HCT116 (cell line): ENCODE measurements at regions not wholly inside any gene's neighbourhood (a gene's known extent, or its start where the extent isn't known, plus 50 kb on each side); places are given as distances from the start of the nearest gene placed in this dataset.

Experiments
- CEBPB ChIP-seq: IDR thresholded peaks from 2 replicates; pipeline ENCODE4 v1.6.1; 2012; ENCODE audit warnings: low read depth
- EGR1 ChIP-seq: IDR thresholded peaks from 2 replicates; pipeline ENCODE4 v1.6.1; 2012; ENCODE audit warnings: low read depth
- EZH2 ChIP-seq: fragments of 200-600 bp; sonication (generic); IDR thresholded peaks from 2 replicates; pipeline ENCODE4 v1.6.1; 2017; ENCODE audit warnings: antibody characterized with exemption, mixed run types
- POLR2A ChIP-seq: IDR thresholded peaks from 2 replicates; pipeline ENCODE4 v1.7.0; 2011; ENCODE audit warnings: borderline replicate concordance; ENCODE audit not compliant: insufficient read depth, insufficient read length; ENCODE audit errors: extremely low read depth
- POLR2AphosphoS5 ChIP-seq: IDR thresholded peaks from 2 replicates; pipeline ENCODE4 v1.6.1; 2011; ENCODE audit warnings: mild to moderate bottlenecking, low read depth, low read length, moderate library complexity
- SP1 ChIP-seq: IDR thresholded peaks from 2 replicates; pipeline ENCODE4 v1.6.1; 2012; ENCODE audit warnings: low read depth
- SRF ChIP-seq: IDR thresholded peaks from 2 replicates; pipeline ENCODE4 v1.6.1; 2012; ENCODE audit warnings: low read depth
- TCF7L2 ChIP-seq: IDR thresholded peaks from 2 replicates; pipeline ENCODE4 v1.7.0; 2011; ENCODE audit warnings: borderline replicate concordance, inconsistent platforms; ENCODE audit not compliant: insufficient read depth, insufficient read length; ENCODE audit errors: extremely low read depth
- ZFX ChIP-seq: fragments of 450-650 bp; IDR thresholded peaks from 2 replicates; pipeline ENCODE4 v1.6.1; 2017
- ZNF274 ChIP-seq: fragments of 200-500 bp; sonication (Bioruptor generic); IDR thresholded peaks from 2 replicates; pipeline ENCODE4 v1.6.1; 2014; ENCODE audit warnings: mild to moderate bottlenecking, low read depth, low read length, inconsistent platforms
- TF ChIP-seq, protein P1 (sequence below): IDR thresholded peaks from 2 replicates; pipeline ENCODE4 v1.6.1; 2012
- TF ChIP-seq, protein P2 (sequence below), 3 experiments: fragments of 200-600 bp in 1 of 3; sonication (generic) in 1 of 3; IDR thresholded peaks in 2 of 3; conservative IDR thresholded peaks in 1 of 3; 2 replicates each; pipeline ENCODE4 v1.5.1; 2012 to 2017; ENCODE audit warnings: low read depth in 2 of 3, low read length in 2 of 3, antibody characterized with exemption in 1 of 3, borderline replicate concordance in 1 of 3, control low read depth in 1 of 3, mild to moderate bottlenecking in 1 of 3, mixed read lengths in 1 of 3, mixed run types in 1 of 3, moderate library complexity in 1 of 3; ENCODE audit not compliant: insufficient read depth in 1 of 3
- TF ChIP-seq, protein P3 (sequence below): IDR thresholded peaks from 2 replicates; pipeline ENCODE4 v1.6.1; 2012; ENCODE audit warnings: low read depth

DNA sequence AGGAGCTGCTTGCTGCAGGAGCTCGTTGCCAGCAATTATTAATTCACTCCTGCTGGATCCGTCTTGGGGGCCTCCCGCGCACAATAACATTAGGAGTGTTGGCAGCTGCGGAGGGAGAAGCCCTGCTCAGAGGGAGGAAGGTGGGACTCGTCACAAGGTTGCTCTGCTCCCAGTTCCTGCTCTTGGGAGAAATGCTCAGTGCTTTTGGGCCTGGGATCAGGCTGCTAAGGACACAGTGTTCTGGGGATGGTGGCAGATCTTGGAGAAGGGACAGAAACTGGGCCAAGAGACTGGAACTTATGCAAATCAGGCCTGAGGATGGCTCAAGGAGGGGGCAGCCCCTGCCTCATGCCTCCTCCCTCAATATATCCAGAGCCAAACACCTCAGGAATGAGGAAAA lies 78.9 kb upstream of the OLFM4 start:
- TF ChIP-seq, protein P1, sequence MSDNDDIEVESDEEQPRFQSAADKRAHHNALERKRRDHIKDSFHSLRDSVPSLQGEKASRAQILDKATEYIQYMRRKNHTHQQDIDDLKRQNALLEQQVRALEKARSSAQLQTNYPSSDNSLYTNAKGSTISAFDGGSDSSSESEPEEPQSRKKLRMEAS, result no peak
- TF ChIP-seq, protein P2, sequence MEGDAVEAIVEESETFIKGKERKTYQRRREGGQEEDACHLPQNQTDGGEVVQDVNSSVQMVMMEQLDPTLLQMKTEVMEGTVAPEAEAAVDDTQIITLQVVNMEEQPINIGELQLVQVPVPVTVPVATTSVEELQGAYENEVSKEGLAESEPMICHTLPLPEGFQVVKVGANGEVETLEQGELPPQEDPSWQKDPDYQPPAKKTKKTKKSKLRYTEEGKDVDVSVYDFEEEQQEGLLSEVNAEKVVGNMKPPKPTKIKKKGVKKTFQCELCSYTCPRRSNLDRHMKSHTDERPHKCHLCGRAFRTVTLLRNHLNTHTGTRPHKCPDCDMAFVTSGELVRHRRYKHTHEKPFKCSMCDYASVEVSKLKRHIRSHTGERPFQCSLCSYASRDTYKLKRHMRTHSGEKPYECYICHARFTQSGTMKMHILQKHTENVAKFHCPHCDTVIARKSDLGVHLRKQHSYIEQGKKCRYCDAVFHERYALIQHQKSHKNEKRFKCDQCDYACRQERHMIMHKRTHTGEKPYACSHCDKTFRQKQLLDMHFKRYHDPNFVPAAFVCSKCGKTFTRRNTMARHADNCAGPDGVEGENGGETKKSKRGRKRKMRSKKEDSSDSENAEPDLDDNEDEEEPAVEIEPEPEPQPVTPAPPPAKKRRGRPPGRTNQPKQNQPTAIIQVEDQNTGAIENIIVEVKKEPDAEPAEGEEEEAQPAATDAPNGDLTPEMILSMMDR (IDR thresholded peaks at IDR 0.05 in 2 of 3, conservative IDR thresholded peaks at IDR 0.05 in 1 of 3; ENCODE audit: borderline replicate concordance in 1 of 3, insufficient read depth in 1 of 3, low read depth in 2 of 3, low read length in 2 of 3), result no peak
- TF ChIP-seq EZH2 (no peak), POLR2A (no peak), TCF7L2 (no peak), SRF (no peak), SP1 (no peak), CEBPB (no peak), ZFX (no peak), EGR1 (no peak), ZNF274 (no peak), POLR2AphosphoS5 (no peak)
- TF ChIP-seq, protein P3, sequence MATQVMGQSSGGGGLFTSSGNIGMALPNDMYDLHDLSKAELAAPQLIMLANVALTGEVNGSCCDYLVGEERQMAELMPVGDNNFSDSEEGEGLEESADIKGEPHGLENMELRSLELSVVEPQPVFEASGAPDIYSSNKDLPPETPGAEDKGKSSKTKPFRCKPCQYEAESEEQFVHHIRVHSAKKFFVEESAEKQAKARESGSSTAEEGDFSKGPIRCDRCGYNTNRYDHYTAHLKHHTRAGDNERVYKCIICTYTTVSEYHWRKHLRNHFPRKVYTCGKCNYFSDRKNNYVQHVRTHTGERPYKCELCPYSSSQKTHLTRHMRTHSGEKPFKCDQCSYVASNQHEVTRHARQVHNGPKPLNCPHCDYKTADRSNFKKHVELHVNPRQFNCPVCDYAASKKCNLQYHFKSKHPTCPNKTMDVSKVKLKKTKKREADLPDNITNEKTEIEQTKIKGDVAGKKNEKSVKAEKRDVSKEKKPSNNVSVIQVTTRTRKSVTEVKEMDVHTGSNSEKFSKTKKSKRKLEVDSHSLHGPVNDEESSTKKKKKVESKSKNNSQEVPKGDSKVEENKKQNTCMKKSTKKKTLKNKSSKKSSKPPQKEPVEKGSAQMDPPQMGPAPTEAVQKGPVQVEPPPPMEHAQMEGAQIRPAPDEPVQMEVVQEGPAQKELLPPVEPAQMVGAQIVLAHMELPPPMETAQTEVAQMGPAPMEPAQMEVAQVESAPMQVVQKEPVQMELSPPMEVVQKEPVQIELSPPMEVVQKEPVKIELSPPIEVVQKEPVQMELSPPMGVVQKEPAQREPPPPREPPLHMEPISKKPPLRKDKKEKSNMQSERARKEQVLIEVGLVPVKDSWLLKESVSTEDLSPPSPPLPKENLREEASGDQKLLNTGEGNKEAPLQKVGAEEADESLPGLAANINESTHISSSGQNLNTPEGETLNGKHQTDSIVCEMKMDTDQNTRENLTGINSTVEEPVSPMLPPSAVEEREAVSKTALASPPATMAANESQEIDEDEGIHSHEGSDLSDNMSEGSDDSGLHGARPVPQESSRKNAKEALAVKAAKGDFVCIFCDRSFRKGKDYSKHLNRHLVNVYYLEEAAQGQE, result no peak
